Activated T-helper 2 cell treated with anti-CD3 and anti-CD28 coated beads, Interferon-gamma antibody, Interleukin-2, Interleukin-4, amounts not matched to agents 10 μg/mL and 5 μg/mL and 100 μg/mL, durations not matched to agents 14 hours and 24 hours and 36 hours (primary cell): ENCODE measurements at regions not wholly inside any gene's neighbourhood (a gene's known extent, or its start where the extent isn't known, plus 50 kb on each side); places are given as distances from the start of the nearest gene placed in this dataset.
"Not testable (repeated sequence)": the region's sequence is repeated elsewhere in the genome, so short reads cannot be mapped to it uniquely, and the experiment has no call there.

ENCODE experiments used
- DNase-seq: peaks from one replicate; pipeline ENCODE4 v3.0.0; 2021; ENCODE audit warnings: low spot score
- H3K27ac Mint-ChIP-seq: one replicate; pipeline ENCODE4 v1.8.0; 2021; ENCODE audit warnings: mixed read lengths
- H3K27me3 Mint-ChIP-seq: one replicate; pipeline ENCODE4 v1.8.0; 2021; ENCODE audit warnings: low read depth, mixed read lengths
- H3K36me3 Mint-ChIP-seq: one replicate; pipeline ENCODE4 v1.8.0; 2021; ENCODE audit warnings: low read depth, mixed read lengths
- H3K4me1 Mint-ChIP-seq: one replicate; pipeline ENCODE4 v1.8.0; 2021; ENCODE audit warnings: low read depth, mixed read lengths
- H3K4me3 Mint-ChIP-seq: one replicate; pipeline ENCODE4 v1.8.0; 2021; ENCODE audit warnings: low read depth, mild to moderate bottlenecking, moderate library complexity, mixed read lengths
- H3K9me3 Mint-ChIP-seq: one replicate; pipeline ENCODE4 v1.8.0; 2021; ENCODE audit warnings: mixed read lengths
- intact Hi-C: fragments of 100-400 bp; cut with micrococcal nuclease; formaldehyde crosslinking; loops from one replicate; pipeline ENCODE4 v1.15.1; 2023

GRCh38 chr18:34364699-34365098, 140.0 kb upstream of the NOL4 start:
- intact Hi-C loops: no loop called here
- Mint-ChIP-seq H3K9me3 (peaks cover 14% of the 10 kb centered on the region), H3K27me3 (no peaks in the 10 kb centered on the region), H3K36me3 (no peaks in the 10 kb centered on the region), H3K4me1 (no peaks in the 10 kb centered on the region), H3K27ac (no peak overlapping the region), H3K4me3 (no peak overlapping the region)
- DNase-seq: no peak

DNA sequence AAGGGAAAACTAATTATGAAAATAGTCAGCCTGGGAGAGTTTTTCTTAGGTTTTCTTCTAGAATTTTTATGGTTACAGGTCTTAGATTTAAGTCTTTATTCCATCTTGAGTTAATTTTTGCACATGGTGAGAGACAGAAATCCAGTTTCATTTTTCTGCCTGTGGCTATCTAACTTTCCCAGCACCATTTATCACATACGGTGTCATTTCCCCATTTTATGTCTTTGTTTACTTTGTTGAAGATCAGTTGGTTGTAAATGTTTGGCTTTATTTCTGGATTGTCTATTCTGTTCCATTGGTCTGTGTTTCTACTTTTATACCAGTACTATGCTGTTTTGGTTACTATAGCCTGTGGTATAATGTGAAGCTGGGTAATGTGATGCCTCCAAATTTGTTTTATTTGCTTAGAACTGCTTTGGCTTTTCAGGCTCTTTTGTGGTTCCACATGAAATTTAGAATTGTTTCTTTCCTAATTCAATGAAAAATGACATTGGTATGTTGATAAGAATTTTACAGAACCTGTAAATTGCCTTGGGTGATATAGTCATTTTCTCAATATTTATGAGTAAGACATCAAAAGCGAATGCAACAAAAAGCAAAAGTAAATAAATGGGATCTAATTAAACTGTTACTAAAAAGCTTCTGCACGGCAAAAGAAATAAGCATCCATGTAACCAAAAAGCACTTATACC, 146.1 kb upstream of the NOL4 start:
- DNase-seq: no peak
- intact Hi-C loops: no loop called here
- Mint-ChIP-seq H3K36me3 (no peaks in the 10 kb centered on the region), H3K27ac (no peak overlapping the region), H3K4me1 (no peaks in the 10 kb centered on the region), H3K9me3 (peaks cover 10% of the 10 kb centered on the region), H3K27me3 (no peaks in the 10 kb centered on the region), H3K4me3 (no peak overlapping the region)

DNA sequence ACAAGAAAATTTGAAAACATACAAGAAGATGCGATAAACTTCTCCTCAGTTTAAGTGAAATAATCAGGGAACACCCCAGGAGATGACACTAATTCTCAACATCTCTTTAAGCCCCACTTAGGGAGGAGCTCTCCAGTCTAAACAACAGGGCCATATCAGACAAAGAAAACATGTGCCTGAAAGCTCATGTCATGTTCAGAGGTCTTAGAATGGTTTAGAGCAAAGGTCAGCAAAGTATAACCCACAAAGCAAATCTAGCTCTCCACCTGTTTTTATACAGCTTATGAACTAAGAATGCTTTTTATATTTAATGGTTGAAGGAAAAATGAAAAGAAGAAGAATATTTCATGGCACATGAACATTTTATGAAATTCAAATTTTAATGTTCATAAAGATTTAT, 155.6 kb upstream of the NOL4 start:
- peaks cover 4% of the 10 kb centered on the region for H3K9me3 Mint-ChIP-seq
- no peaks in the 10 kb centered on the region for H3K36me3 Mint-ChIP-seq
- H3K27ac Mint-ChIP-seq: no peak overlapping the region
- H3K4me1 Mint-ChIP-seq: no peaks in the 10 kb centered on the region
- no peak overlapping the region for H3K4me3 Mint-ChIP-seq
- intact Hi-C loops: no loop called here
- H3K27me3 Mint-ChIP-seq: no peaks in the 10 kb centered on the region
- no peak for DNase-seq

- DNase-seq: no peak
- no peaks in the 10 kb centered on the region for H3K4me1 Mint-ChIP-seq
- no peak overlapping the region for H3K27ac Mint-ChIP-seq
- H3K36me3 Mint-ChIP-seq: no peaks in the 10 kb centered on the region
- intact Hi-C loops: no loop called here
- H3K4me3 Mint-ChIP-seq: no peak overlapping the region
- H3K27me3 Mint-ChIP-seq: no peaks in the 10 kb centered on the region
- peaks cover 5% of the 10 kb centered on the region for H3K9me3 Mint-ChIP-seq
These were observed 160.6 kb upstream of the NOL4 start for GRCh38 chr18:34385311-34385710.

DNA sequence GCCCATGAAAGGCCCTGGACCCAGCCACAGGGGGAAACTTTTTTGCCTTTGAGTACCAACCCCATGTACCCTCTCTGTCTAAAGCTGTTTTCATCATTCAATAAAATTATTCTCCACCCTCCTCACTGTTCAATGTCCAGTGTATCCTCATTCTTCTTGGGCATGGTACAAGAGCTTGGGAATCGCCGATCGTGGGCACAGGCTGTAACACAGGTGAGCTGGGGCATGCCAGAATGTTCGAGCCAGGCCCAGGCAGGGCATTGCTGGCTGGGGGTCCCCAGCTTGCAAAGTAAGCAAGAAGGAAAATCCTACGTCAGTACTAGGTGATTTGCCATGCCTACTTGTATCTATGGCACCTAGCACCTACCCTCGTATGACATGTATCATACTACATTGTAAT, 162.1 kb upstream of the NOL4 start:
- no peak for DNase-seq
- peaks cover 5% of the 10 kb centered on the region for H3K9me3 Mint-ChIP-seq
- no peaks in the 10 kb centered on the region for H3K4me1 Mint-ChIP-seq
- no peaks in the 10 kb centered on the region for H3K27me3 Mint-ChIP-seq
- no peak overlapping the region for H3K27ac Mint-ChIP-seq
- no peaks in the 10 kb centered on the region for H3K36me3 Mint-ChIP-seq
- no peak overlapping the region for H3K4me3 Mint-ChIP-seq
- intact Hi-C loops: no loop called here

- H3K27me3 Mint-ChIP-seq: no peaks in the 10 kb centered on the region
- DNase-seq: no peak
- H3K9me3 Mint-ChIP-seq: no peaks in the 10 kb centered on the region
- no peaks in the 10 kb centered on the region for H3K4me1 Mint-ChIP-seq
- no peaks in the 10 kb centered on the region for H3K36me3 Mint-ChIP-seq
- intact Hi-C loops: no loop called here
- no peak overlapping the region for H3K4me3 Mint-ChIP-seq
- no peak overlapping the region for H3K27ac Mint-ChIP-seq
These were observed 172.7 kb upstream of the NOL4 start for GRCh38 chr18:34397286-34397896.

- no peaks in the 10 kb centered on the region for H3K27me3 Mint-ChIP-seq
- no peaks in the 10 kb centered on the region for H3K4me1 Mint-ChIP-seq
- no peaks in the 10 kb centered on the region for H3K36me3 Mint-ChIP-seq
- H3K27ac Mint-ChIP-seq: no peak overlapping the region
- H3K9me3 Mint-ChIP-seq: no peaks in the 10 kb centered on the region
- no peak for DNase-seq
- intact Hi-C loops: no loop called here
- no peak overlapping the region for H3K4me3 Mint-ChIP-seq
These were observed 175.2 kb upstream of the NOL4 start for GRCh38 chr18:34399892-34400291.

GRCh38 chr18:34400834-34401233, 176.1 kb upstream of the NOL4 start:
- H3K9me3 Mint-ChIP-seq: no peaks in the 10 kb centered on the region
- no peaks in the 10 kb centered on the region for H3K27me3 Mint-ChIP-seq
- intact Hi-C loops: no loop called here
- H3K4me3 Mint-ChIP-seq: no peak overlapping the region
- no peaks in the 10 kb centered on the region for H3K4me1 Mint-ChIP-seq
- no peak for DNase-seq
- no peak overlapping the region for H3K27ac Mint-ChIP-seq
- no peaks in the 10 kb centered on the region for H3K36me3 Mint-ChIP-seq

GRCh38 chr18:34401775-34402174, 177.1 kb upstream of the NOL4 start:
- Mint-ChIP-seq H3K4me3 (no peak overlapping the region), H3K4me1 (no peaks in the 10 kb centered on the region), H3K27ac (no peak overlapping the region), H3K9me3 (no peaks in the 10 kb centered on the region), H3K27me3 (no peaks in the 10 kb centered on the region), H3K36me3 (no peaks in the 10 kb centered on the region)
- no peak for DNase-seq
- intact Hi-C loops: no loop called here

GRCh38 chr18:34407471-34407870, 182.8 kb upstream of the NOL4 start:
- H3K27ac Mint-ChIP-seq, H3K27me3 Mint-ChIP-seq, H3K36me3 Mint-ChIP-seq, H3K4me3 Mint-ChIP-seq, H3K4me1 Mint-ChIP-seq, intact Hi-C loops, H3K9me3 Mint-ChIP-seq, DNase-seq: not testable (repeated sequence)

- H3K4me3 Mint-ChIP-seq: no peak overlapping the region
- H3K4me1 Mint-ChIP-seq: no peaks in the 10 kb centered on the region
- no peak for DNase-seq
- no peaks in the 10 kb centered on the region for H3K27me3 Mint-ChIP-seq
- peaks cover 10% of the 10 kb centered on the region for H3K9me3 Mint-ChIP-seq
- no peaks in the 10 kb centered on the region for H3K36me3 Mint-ChIP-seq
- no peak overlapping the region for H3K27ac Mint-ChIP-seq
- intact Hi-C loops: no loop called here
These were observed 187.2 kb upstream of the NOL4 start for GRCh38 chr18:34411952-34412351.

DNA sequence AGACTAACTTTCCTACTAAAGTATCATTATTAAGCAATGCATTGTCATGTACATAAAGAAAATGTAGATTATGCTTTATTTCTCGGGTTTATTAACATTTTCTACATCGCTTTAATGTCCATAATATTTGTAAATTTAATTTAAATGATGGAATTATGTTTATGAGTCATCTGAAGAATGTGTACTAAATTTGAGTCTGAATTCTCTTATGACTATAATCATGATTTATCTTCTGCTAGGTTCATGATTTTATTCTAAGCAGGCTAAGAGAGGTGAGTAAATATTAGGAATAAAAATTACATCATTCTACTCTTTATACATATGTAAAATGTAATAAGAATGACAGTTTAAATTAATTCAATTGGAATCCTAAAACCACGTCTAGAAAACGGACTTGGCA, 206.3 kb upstream of the NOL4 start:
- no peak for DNase-seq
- Mint-ChIP-seq H3K27me3 (no peaks in the 10 kb centered on the region), H3K4me3 (no peak overlapping the region), H3K27ac (no peak overlapping the region), H3K4me1 (no peaks in the 10 kb centered on the region), H3K36me3 (no peaks in the 10 kb centered on the region), H3K9me3 (peaks cover 15% of the 10 kb centered on the region)
- intact Hi-C loops: no loop called here

DNA sequence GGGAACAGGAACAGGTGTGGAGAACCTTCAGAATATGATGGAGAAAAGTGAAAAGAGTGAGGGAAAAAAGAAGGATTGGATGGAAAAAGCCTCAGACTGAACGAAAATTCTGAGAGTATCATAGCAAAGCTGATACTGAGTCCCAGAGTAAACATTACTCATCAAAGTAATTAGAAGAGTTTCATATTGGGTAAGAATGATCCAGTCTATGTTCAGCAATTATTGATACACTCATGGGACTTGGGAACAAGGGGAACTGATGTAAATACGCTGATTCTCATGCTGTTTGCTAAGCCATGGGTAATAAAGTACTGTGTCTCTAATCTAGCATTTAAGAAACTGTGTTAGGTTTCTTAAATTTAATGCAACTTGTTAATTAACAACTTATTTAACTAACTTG, 219.9 kb upstream of the NOL4 start:
- H3K9me3 Mint-ChIP-seq: peaks cover 4% of the 10 kb centered on the region

DNA sequence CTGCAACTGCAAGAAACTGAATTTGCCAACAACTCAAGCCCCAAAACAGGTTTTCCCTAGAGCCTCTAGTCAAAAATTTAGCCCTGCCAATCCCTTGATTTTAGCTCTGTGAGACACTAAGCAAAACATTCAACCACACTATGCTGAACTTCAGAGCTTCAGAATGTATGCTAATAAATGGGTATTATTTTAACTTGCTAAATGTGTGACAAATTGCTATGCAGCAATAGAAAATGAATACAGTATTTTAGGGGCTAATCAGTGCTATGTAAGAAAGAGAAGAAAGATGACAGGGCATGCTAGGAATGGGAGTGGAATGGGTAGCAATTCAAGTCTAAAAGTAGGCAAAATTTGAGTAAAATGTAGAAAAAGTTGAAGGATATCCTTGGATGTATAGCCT, 223.9 kb upstream of the NOL4 start:
- Mint-ChIP-seq H3K36me3 (no peaks in the 10 kb centered on the region), H3K4me3 (no peak overlapping the region), H3K27me3 (no peaks in the 10 kb centered on the region), H3K4me1 (no peaks in the 10 kb centered on the region), H3K27ac (no peak overlapping the region), H3K9me3 (peaks cover 12% of the 10 kb centered on the region)
- intact Hi-C loops: no loop called here
- no peak for DNase-seq

More for the DNA sequence above, 219.9 kb upstream of the NOL4 start:
- Mint-ChIP-seq H3K4me3 (no peak overlapping the region), H3K36me3 (no peaks in the 10 kb centered on the region), H3K27ac (no peak overlapping the region), H3K27me3 (no peaks in the 10 kb centered on the region), H3K4me1 (no peaks in the 10 kb centered on the region)
- no peak for DNase-seq
- intact Hi-C loops: no loop called here
